GM23248 (cell line): ENCODE measurements at regions not wholly inside any gene's neighbourhood (a gene's known extent, or its start where the extent isn't known, plus 50 kb on each side); places are given as distances from the start of the nearest gene placed in this dataset.

Experiments used
- EZH2 ChIP-seq: fragments of 200-600 bp; sonication (generic); IDR thresholded peaks from 2 replicates; pipeline ENCODE4 v1.6.1; 2018; ENCODE audit warnings: antibody characterized with exemption, mild to moderate bottlenecking; ENCODE audit not compliant: insufficient read depth, poor library complexity, severe bottlenecking
- EZH2phosphoT487 ChIP-seq: fragments of 200-600 bp; sonication (generic); IDR thresholded peaks from 2 replicates; pipeline ENCODE4 v1.6.1; 2018; ENCODE audit warnings: antibody characterized with exemption, moderate library complexity, mild to moderate bottlenecking, low read depth; ENCODE audit not compliant: insufficient read depth

GRCh38 chr5:118326481-118327045 lies 661.8 kb downstream of the DTWD2 start:
- no peak for TF ChIP-seq EZH2
- TF ChIP-seq EZH2phosphoT487, result no peak
